Activated CD4-positive, alpha-beta T cell treated with anti-CD3 and anti-CD28 coated beads for 48 hours (primary cell): ENCODE measurements at regions not wholly inside any gene's neighbourhood (a gene's known extent, or its start where the extent isn't known, plus 50 kb on each side); places are given as distances from the start of the nearest gene placed in this dataset.
"Not testable (repeated sequence)": the region's sequence is repeated elsewhere in the genome, so short reads cannot be mapped to it uniquely, and the experiment has no call there.

Source experiments
- DNase-seq: peaks from one replicate; pipeline ENCODE4 v3.0.0-alpha.2; 2020

GRCh38 chr4:109378511-109378910 is 55.1 kb upstream of the SEC24B start:
- no peak for DNase-seq

- DNase-seq: no peak
These were observed 55.5 kb upstream of the SEC24B start for GRCh38 chr4:109378076-109378475.

GRCh38 chr4:109375778-109376414 is 57.7 kb upstream of the SEC24B start:
- DNase-seq: no peak

- DNase-seq: no peak
These were observed 65.0 kb upstream of the SEC24B start for GRCh38 chr4:109368661-109369060.

DNA sequence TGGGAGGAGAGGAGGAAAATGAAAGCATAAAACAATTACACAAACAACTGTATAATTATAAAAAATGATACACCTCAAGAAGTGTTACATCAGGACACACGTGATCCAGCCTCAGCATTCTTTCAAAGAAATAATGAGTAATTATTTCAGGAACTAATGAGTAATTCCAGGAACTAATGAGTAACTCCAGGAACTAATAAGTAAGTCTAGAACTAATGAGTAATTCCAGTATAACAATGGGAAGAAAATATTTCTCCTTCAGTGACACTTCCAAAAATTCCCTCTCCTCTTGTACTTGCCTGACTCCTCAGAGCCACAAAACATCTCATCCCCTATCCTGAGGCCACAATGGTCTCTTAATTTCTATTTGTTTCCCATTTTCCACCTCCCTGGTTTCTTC is 63.5 kb upstream of the COL25A1 start:
- DNase-seq: no peak

GRCh38 chr4:109365297-109365696 is 62.8 kb upstream of the COL25A1 start:
- not testable (repeated sequence) for DNase-seq

DNA sequence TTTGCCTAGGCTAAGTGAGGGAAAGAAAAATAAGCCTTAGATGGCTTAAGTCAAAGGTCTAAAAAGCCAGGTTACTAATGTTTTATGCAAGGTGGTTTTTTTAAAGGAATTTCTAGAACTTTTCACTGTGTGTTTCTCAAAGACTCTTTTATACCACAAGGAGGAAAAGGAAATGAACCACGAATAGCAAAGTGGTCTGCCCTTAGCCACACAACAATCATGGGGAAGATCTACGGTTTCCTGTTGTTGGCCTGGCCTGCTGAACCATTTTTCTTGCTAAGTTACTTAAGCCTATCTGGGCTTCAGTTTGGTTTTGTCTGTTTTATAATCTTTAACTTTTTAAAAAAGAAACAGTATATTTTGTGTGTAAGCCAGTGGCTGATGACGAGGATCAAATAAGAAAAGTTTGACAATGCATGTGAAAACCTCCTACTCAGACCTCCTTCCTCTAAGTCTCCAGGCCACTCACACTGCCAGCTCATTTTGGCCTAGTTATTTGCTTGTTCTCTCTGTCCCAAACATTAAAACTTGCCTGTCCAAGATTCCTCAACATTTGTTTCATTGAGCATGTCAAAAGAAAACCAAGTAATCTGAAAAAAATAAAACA is 56.7 kb upstream of the COL25A1 start:
- DNase-seq: peak; percentile 8

GRCh38 chr4:109355835-109356234 is 53.4 kb upstream of the COL25A1 start:
- no peak for DNase-seq

DNA sequence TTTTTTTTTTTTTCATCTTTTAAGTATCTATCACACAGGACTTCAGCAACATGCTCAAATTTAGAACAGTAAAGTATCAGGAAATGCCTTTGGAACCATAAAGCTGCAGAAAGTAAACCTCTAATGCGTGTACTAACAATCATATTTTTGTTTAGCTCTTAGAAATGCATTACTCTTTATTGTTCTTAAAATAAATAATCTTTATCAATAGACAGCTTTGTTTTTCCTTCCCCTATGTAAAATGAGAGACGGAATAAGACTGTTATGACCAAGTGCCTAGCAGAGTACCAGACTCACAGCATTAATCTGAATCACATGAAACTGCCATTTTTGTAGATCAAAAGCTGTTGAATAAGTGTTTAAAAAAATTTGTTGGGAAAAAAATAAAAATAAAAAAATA is 50.5 kb upstream of the COL25A1 start:
- DNase-seq: no peak
